GM18907 (cell line): ENCODE measurements at regions not wholly inside any gene's neighbourhood (a gene's known extent, or its start where the extent isn't known, plus 50 kb on each side); places are given as distances from the start of the nearest gene placed in this dataset.

Experiments used
- ATAC-seq: cut with Tn5 transposase; IDR thresholded peaks from one replicate; pipeline ENCODE4 v1.9.1; 2021; ENCODE audit warnings: mild to moderate bottlenecking, moderate library complexity; ENCODE audit not compliant: unreplicated experiment

DNA sequence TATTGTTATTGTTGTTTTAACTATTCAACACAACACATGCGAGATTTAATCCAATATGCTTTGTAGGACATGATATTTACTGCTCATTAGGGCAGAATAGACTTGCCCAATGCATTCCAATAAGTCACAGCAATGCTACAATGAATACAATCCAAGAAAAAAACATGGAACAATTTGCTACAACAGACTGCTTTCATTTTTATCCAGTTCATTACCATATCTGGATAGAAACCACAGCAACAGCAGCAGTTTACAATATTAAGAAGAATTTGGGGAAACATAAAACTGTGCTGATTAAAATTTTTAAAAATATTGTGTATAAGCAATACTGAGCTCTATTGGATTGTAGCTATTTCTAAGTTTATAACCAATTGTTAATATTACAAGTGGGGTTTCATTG, 833.0 kb downstream of the DIAPH3 start:
- ATAC-seq: no peak

DNA sequence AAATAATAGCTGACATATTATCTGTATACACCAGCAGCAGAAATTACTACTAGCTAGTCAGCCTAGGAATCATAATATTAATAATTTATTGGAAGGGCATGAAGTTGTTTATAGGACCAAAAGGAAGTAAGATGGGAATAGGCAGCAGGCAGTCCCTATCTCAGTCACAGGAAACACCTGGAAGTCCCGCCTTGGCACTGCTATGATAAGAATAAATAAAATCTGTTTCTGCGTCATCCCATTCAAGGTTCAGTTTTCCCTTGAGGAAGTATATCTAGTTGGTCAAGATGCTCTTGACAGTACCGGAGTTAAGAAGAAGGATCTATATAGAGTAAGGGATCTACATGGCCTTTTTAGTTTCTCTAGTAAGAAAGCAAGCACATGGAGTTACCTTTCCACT, 830.8 kb downstream of the DIAPH3 start:
- no peak for ATAC-seq

DNA sequence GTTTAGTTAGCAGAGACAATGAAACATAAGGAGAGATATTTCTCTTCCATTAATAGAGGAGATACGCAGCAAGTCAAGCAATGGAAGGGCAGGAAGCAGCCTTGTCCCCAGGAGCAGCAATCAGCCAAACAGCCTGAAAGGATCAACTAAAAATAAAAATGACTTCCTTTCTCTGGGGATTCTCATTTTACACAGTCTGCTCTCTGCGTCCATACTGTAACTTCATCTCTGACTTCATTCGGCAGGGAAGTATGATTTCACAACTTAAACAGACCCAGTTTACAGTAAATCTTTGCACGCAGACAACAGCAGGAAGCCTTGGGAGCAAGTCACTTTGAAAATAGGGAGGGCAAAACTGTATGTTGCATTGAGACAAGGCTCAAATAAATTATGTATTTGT, 826.7 kb downstream of the DIAPH3 start:
- no peak for ATAC-seq

DNA sequence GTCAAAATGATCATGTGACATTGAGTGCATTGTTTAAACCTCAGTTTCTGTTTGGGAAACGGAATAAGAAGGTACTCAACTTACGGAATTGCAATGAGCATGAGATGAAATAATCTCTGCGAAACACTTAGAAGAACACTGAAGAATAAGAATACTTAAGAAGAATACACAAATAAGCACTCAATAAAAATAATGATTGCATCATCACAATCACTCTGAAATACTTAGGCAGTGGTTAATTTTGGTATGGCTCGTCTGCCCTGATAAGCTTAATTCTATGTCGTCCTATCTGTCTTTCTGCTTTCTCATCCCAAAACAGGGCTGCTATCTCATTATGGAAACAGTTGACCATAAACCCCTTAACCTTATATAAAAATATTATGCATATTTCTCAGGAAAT, 823.6 kb downstream of the DIAPH3 start:
- no peak for ATAC-seq

DNA sequence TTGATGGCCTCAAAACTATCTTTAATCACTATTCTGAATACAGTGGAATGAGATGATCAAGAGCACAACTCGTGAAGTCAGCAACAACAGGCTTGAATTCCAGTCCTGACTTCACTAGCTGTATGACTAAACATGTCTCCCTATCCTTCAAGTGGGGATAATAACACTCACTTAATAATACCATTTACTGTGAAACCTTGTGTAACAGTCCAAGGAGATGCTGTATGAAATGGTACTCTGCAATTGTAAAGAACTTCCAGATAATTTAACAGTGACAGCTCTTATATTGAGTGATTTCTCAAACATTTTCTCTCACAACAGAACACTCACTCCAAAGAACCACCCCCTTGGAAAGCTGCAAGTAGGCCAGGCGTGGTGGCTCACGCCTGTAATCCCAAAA, 823.1 kb downstream of the DIAPH3 start:
- ATAC-seq: no peak

DNA sequence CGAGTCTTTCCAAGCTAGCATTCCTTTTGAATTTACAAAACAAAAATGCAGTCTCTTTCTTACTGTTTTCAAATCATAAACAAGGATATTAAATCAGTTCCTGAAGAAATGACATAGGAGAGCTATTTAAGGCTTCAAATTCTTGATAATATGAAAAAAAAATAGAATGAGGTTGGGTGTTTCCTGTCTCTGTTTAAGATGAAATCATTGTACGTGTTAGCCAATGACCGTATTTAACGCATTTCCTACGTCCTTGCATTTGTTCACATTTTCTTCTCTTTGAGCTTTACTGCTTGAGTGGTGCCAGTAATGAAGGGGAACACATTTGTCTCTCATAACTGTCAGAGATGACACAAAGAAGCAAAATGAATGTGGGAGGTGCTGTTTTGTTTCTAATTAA, 821.3 kb downstream of the DIAPH3 start:
- no peak for ATAC-seq

DNA sequence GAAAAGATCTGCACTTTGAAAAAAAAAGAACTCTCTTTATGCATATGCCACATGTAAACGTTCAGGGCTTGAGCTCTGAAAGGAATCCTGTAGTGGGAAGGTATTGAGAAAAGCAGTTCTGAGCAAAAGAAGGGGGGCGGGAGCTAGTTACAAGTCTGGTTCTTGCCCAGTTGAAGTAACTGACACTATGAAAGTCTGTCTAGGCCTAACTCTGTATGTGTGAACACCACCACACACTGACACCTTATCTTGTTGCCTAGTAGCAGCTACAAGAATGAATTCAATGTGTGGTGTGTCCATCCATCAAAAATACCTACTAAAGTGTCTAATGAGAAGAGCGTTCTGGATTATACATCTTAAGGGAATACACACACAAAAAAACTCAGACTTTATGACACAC, 820.6 kb downstream of the DIAPH3 start:
- no peak for ATAC-seq

DNA sequence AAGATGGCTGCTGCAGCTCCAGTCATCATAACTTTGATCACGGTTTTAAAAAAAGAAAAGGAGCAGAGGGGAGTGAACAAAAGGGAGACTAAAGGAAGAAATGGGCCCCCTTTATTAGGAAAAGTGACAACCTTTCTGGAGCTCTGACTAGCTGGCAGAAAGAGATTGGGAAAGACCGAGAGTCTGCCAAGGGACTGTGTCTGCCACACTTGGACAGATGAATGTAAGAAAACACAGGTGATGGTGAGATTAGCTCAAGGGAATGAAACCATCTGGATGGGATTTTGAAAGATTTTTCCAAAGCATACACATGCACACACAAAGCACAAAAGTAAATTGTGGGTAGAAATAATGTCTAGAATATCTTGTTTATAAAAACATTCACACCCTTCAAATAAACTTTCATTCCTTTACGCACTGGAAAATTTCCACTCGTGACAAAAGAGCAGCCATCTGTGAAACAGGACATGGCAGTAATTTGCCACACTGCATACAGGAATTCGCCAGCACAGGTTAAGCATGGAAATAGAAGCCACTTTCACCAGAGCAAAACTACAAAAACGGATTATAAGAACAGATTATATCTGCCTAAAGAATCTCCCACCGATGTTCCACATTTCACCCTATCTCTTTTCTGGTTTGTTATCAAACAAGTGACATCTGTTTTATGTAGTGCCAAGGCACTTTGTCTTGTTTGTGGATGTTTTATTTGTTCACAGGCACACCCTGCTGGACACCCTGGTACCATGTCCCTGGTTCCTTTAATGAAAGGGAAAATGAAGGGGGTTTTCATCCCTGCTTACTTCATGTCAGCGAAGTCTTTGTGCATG, 819.5 kb downstream of the DIAPH3 start:
- ATAC-seq: no peak

DNA sequence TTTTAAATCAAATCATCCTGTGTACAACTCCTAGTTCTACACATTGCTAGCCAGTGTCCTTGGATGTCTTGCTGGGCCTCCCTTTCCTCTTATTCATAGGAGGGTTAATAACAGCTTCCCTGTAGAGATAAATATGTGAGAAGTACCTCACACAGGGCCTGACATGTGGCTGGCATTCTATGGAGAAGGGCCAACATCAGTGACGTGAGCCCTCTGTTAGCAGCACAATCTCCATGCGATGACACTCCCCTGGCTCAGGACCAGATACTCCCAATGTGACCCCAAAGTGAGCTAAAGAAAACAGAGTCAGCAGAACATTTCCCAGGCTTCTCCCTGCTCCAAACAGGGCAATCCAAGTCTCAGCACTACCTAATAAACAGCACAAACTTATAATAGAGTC, 818.4 kb downstream of the DIAPH3 start:
- no peak for ATAC-seq

DNA sequence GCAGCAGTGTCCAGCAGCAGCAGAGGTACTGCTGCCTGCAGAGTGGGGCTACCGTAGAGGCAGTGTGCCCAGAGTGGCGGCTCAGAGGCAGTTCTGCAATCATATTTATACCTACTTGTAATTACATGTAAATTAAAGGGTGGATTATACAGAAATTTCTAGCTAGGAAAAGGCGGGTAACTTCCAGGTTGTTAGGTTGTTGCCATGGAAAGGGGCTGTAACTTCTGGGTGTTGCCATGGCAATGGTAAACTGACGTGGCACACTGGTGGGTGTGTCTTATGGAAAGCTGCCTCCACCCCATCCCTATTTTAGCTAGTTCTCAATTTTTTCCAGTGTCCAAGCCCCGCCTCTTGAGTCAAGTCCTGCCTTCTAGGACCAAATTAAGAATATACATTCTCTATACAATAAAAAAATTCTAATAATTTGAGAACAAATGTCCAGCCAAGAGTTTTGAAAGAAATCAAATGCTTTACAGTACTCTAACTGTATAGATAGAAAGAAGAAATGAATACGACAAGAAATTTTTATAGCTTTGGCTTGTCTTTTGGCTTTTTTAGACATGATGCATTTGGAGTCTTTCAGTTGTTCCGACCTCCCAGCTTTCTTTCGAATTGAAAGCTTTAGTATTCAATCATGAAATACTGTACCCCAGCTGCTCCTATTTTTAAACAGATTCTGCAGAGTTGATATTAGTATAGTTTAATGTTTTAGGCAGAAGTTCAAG, 816.6 kb downstream of the DIAPH3 start:
- ATAC-seq: no peak

DNA sequence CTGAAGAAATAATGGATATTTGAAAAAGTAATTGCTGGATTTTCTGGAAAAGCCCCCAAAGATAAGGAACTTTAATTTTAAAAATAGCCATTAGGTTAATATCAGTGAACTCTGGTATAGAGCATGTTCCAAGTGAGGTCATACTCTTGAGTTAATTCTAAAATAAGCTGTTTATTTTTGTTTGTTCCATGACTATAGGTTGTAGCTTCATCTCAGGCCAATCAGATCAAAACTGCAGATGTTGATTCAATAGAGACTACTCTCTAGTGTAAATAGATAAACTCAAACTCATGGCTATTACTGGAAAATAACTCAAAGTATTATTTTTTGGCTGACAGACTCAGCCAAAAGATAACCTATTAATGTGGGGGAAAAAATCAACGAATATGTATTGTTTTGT, 815.1 kb downstream of the DIAPH3 start:
- ATAC-seq: no peak

DNA sequence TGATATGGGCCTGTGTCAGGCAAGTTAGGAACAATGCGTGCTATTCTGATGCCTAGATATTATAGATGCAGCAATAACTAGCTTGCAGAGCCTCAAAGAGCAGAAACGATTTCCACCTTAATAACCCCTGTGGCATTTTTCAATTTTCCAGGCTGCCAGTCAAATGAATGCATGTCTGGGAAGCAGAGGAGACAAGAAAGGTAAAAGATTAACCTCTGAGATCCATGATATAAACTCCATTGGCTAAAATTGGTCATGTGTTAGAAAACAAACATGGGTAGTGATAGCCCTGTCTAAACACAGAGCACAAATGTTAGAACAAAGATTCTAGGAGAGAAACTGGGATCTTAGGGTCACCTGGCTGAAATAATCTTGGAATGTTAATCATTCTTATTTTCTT, 811.1 kb downstream of the DIAPH3 start:
- ATAC-seq: no peak

DNA sequence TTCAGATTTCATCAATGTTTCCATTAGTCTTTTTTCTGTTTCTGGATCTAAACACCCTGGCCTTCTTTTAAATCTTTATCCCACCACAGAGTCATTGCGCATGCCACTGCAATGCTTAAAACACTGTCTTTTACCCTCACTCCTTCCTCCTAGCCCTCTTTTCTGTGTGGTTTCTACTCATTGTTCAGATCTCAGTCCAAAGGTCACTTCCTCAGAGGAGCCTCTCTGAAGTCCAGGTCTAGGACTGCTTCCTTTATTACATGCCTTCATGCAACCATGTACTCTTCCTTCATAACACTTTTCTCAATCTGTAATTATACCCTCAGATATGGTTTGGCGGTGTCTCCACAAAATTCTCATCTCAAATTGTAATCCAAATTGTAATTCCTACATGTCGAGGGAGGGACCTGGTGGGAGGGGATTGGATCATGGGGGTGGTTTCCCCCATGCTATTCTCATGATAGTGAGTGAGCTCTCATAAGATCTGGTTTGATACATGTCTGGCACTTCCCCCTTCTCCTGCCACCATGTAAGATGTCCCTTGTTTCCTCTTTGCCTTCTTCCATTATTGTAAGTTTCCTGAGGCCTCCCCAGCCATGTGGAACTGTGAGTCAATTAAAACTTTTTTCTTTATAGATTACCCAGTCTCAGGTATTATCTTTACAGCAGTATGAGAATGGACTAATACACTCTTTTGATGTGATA, 808.9 kb downstream of the DIAPH3 start:
- peak; percentile 64 for ATAC-seq

DNA sequence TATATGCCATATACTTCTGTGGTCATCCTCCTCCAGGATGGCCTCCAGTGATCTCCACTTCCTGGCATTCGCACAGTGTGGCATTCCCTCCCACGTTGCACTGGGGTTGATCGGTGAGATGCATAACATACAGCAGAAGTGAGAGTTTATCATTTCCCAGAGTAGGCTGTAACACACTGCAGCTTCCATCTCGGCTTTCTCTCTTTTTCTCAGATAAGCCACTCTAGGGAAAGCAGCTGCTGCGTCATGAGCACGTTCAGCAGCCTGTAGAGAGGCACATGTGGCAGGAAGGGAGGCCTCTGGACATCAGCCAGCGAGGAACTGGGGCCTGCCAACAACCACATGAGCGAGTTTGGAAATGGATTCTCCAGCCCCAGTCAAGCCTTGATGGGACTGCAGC, 807.1 kb downstream of the DIAPH3 start:
- ATAC-seq: no peak

DNA sequence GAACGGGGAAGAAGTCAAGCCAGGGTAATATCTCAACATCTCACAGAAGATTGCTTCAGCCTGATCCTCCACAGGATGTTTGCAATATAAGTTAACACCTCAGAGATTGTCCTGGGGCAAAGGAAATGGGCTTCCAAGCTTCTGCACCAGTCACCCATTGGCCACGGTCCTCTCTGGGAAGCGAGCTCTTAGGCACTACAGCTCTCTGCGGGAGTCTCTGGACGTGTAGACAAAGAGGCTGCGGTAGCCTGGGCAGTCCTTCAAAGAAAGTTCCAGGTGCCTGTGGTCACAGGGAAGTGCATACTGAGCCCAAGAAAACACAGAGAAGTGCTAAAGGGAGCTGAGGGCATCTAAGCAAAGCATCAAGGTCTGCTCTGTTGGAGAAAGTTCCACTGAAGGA, 805.7 kb downstream of the DIAPH3 start:
- ATAC-seq: no peak

DNA sequence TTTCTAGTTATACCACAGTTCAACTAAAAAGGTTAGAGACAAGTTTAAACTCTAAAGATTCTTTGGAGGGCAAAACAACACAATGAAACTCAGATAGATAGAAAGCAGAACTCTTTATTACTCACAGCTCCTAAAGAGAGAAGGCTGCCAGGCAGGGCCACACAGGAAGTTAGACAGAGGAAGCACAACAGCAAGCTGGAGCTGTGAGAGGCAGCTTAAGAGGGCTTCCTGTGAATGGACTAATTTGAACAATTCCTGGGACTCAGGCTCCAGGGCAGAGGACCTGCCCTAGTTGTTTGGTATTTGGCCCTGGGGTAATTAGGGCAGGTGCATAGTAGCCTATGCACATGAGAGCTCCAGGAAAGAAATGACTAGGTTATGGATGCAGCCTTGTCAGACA, 803.6 kb downstream of the DIAPH3 start:
- peak; percentile 73 for ATAC-seq

DNA sequence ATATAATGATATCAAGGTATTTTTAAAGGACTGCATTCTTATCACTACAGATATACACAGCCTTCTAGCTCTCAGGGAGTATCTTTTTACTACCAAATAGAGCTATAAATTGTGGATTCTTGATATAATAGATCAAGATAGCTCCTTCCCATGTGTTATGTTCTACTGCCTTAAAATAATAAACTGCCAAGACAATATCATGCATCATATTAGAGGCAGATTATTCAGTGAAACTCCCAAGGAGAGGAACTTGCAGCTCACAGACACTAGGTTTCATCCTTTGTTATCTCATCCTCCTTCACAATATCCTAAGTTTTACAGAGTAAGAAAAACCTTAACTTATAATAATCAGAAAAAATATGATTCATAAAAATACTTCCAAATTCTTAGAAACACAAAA, 802.8 kb downstream of the DIAPH3 start:
- no peak for ATAC-seq

DNA sequence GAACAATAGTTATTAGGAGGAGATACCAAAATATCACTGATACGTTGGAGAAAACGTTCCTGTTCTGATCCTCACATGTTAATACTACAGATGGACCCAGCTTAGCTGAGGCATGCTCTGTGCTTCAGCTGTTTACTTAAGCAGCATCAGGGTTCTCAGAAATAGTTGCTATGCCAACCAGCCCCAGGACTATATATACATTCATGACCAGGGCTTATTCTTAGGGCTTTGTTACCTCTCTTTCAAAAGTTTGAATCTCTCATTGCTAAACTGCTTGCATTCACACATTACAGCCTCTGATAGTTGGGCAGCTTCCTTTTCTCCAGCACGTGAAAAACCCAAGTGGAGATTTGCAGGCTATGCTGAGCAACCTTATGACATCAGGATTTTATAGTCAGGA, 800.4 kb downstream of the DIAPH3 start:
- ATAC-seq: no peak

DNA sequence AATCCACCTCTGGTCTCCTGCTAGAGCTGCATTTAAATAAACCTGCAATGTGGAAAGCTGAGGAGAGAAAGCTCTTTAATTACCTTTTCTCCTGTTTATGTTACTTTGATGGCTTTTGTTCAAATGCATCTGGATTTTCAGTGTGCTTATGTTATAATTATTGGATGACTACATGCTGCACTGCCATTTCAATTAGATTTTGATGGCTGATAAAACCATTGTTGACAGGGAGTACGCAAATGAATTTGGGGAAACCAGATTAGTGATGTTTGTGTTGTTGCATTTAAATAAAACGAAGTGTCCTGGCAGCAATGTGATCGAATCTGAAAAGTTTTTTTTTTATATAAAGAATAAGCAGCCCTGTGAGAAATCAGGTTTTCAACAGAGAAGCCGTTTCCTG, 799.8 kb downstream of the DIAPH3 start:
- ATAC-seq: no peak

DNA sequence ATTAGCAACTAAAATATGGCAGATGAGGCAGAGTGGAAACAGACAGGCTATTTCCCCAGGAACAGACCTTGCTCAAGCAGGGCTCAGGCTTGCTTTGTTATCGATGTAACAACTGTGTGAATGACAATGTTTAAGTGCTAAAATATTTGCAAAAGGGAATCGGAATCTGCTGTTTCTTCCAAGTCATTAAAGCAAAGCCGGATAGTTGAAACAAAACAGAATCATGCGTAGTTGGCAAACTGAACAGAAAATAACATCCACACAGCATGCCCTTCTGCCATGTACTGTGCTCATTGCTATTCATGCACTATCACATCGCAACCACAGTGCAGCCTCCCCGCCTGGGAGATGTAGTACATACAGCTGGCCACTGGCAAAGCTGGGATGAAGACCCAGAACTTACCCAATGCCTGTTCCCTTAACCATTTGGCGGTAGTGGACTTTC, 799.1 kb downstream of the DIAPH3 start:
- no peak for ATAC-seq

DNA sequence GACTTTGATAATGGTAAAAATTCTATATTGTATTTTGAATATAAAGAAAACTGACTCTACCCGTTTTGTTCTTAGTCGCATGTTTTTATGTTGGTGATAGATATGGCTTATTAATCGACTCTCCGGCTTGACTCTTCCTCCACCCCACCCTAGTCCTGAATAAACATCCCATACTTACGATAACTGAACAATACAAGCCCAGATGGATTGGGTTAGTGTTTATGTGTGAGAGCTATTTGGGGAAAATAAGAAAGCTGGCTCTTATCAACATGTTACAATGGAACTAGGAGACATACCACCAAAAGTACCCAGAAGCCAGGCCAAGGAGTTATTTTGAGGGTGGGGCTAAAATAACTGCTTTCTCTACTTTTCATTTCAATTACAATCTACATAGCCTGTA, 796.3 kb downstream of the DIAPH3 start:
- ATAC-seq: no peak

DNA sequence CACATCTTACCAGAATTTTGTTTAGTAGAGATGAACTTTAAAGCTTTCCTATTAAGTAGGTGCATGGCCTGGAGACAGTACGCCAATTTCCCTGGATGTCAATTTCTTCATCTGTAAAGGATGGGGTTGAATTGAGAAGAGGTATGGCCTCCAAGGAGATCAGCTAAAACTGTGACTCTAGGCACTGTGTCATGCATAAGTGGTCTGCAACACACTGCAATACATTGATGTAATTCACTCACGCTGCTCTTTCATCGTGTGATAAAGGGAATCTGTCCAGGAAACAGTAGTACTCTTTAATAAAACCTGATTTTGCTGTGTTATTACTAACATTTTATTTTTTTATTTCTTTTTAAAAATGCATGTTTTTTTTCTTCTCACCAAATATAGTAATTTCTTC, 795.8 kb downstream of the DIAPH3 start:
- ATAC-seq: no peak
